ENCODE measurements at regions not wholly inside any gene's neighbourhood (a gene's known extent, or its start where the extent isn't known, plus 50 kb on each side); places are given as distances from the start of the nearest gene placed in this dataset.

DNA sequence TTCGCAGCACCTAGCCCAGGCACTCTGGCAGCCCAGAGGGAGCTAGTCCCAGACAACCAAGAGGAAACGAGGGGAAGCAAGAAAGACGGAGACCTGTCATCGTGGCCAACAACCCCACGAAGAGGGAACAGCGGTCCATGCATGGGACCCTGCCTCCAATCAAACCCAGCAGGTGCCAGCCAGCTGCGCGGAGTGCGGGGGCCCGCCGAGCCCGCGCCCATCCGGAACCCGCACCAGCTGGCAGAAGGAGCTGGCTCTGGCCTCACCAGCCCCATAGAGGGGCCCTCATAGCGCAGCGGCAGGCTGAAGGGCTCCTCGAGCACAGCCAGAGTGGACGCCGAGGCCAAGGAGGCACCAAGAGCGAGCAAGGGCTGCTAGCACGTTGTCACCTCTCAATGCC is 332.4 kb upstream of the MAGEB18 start:
- Mint-ChIP-seq H3K9me3 (no peaks in the 10 kb centered on the region), H3K4me3 (no peak overlapping the region), H3K27me3 (no peaks in the 10 kb centered on the region), H3K36me3 (no peaks in the 10 kb centered on the region), H3K27ac (no peak overlapping the region), H3K4me1 (ENCODE audit: unreplicated experiment) (no peaks in the 10 kb centered on the region)
- TF ChIP-seq, protein P1, sequence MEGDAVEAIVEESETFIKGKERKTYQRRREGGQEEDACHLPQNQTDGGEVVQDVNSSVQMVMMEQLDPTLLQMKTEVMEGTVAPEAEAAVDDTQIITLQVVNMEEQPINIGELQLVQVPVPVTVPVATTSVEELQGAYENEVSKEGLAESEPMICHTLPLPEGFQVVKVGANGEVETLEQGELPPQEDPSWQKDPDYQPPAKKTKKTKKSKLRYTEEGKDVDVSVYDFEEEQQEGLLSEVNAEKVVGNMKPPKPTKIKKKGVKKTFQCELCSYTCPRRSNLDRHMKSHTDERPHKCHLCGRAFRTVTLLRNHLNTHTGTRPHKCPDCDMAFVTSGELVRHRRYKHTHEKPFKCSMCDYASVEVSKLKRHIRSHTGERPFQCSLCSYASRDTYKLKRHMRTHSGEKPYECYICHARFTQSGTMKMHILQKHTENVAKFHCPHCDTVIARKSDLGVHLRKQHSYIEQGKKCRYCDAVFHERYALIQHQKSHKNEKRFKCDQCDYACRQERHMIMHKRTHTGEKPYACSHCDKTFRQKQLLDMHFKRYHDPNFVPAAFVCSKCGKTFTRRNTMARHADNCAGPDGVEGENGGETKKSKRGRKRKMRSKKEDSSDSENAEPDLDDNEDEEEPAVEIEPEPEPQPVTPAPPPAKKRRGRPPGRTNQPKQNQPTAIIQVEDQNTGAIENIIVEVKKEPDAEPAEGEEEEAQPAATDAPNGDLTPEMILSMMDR (conservative IDR thresholded peaks at IDR 0.05): no peak
- no peak for DNase-seq (ENCODE audit: extremely low spot score, unreplicated experiment)

DNA sequence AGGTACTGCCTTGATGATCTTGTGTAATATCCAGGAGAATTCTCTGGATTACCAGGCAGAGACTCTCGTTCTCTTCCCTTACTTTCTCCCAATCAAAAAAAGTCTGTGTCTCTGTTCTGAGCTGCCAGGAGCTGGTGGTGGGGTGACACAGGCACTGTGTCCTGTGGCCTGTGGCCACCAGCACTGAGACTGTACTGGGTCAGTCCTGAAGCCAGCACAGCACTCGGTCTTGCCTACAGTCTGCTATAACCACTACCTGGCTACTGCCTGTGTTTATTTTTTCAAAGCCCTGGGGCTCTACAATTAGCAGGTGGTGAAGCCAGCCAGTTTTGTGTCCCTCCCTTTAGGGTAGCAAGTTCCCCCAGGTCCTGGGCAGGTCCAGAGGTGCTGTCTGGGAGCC is 331.1 kb upstream of the MAGEB18 start:
- Mint-ChIP-seq H3K4me1 (ENCODE audit: unreplicated experiment) (no peaks in the 10 kb centered on the region), H3K4me3 (no peak overlapping the region), H3K9me3 (no peaks in the 10 kb centered on the region), H3K27ac (no peak overlapping the region), H3K27me3 (no peaks in the 10 kb centered on the region), H3K36me3 (no peaks in the 10 kb centered on the region)
- no peak for DNase-seq (ENCODE audit: extremely low spot score, unreplicated experiment)
- TF ChIP-seq, protein P1 (conservative IDR thresholded peaks at IDR 0.05): no peak

DNA sequence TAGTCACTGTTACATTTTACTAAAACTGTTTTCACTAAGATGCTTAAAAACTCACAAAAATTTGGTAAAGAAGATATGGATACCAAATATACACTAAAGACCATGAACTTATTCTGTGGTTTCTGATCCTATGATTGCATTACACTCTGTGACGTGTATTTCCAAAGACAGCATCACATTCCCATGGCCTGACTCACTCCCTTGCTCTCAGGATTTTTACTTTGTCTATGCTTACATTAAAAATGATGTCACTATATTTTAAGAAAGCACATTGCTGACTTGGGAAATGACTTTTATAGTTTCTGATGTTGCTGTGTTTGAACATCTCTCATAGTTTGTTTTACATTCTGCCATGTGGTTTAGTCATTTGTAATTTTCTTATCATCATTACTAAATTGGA is 327.9 kb upstream of the MAGEB18 start:
- Mint-ChIP-seq H3K27ac (no peak overlapping the region), H3K9me3 (no peaks in the 10 kb centered on the region), H3K4me3 (no peak overlapping the region), H3K27me3 (no peaks in the 10 kb centered on the region), H3K36me3 (no peaks in the 10 kb centered on the region), H3K4me1 (ENCODE audit: unreplicated experiment) (no peaks in the 10 kb centered on the region)
- TF ChIP-seq, protein P1 (conservative IDR thresholded peaks at IDR 0.05): no peak
- no peak for DNase-seq (ENCODE audit: extremely low spot score, unreplicated experiment)

DNA sequence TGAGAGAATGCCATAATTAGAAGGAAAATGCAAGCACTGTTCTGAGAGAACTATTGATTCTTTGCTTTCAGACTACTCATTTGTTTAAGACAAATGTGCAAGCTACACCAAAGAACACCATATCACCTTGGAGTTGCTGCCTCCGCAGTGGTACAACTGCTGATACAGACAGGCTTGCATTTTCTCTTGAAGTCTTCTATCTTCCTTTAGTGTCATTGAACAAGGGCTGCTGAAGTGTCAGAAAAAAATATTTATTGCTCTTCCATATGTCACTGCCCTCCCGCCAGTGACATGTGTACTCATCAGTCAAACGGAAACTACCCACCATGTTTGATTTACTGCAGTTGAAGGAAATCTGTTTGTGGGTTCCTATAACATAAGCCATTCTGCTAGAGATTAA is 318.3 kb upstream of the MAGEB18 start:
- TF ChIP-seq, protein P1 (conservative IDR thresholded peaks at IDR 0.05): no peak
- Mint-ChIP-seq H3K27ac (no peak overlapping the region), H3K4me3 (no peak overlapping the region), H3K9me3 (peaks cover 8% of the 10 kb centered on the region), H3K36me3 (no peaks in the 10 kb centered on the region), H3K27me3 (no peaks in the 10 kb centered on the region), H3K4me1 (ENCODE audit: unreplicated experiment) (no peaks in the 10 kb centered on the region)
- DNase-seq (ENCODE audit: extremely low spot score, unreplicated experiment): no peak

DNA sequence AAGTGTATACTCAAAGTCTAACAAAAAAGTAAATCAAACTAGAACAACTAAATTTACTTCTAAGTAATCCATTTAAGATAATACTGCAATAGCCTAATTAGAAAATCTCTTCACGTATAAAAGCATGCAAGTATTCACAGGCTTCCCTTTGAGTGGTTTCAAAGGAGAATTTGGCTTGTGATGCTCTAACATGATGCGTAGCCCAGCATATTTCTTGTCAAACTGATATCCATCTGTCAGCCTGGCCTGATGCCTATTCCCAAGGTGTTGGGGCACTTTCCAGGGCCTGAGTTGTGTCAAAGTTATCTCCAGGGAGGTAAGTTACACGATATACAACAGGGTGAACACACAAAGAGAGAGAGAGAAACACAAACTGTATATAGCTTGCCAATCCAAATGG is 287.0 kb upstream of the MAGEB18 start:
- Mint-ChIP-seq H3K9me3 (no peaks in the 10 kb centered on the region), H3K36me3 (no peaks in the 10 kb centered on the region)

More for the DNA sequence above, 287.0 kb upstream of the MAGEB18 start:
- no peaks in the 10 kb centered on the region for H3K27me3 Mint-ChIP-seq
- DNase-seq (ENCODE audit: extremely low spot score, unreplicated experiment): no peak
- H3K4me1 Mint-ChIP-seq (ENCODE audit: unreplicated experiment): no peaks in the 10 kb centered on the region
- H3K27ac Mint-ChIP-seq: no peak overlapping the region
- no peak overlapping the region for H3K4me3 Mint-ChIP-seq
- TF ChIP-seq, protein P1 (conservative IDR thresholded peaks at IDR 0.05): no peak
